Suprapubic skin (tissue), 4 donors: ENCODE measurements at regions not wholly inside any gene's neighbourhood (a gene's known extent, or its start where the extent isn't known, plus 50 kb on each side); places are given as distances from the start of the nearest gene placed in this dataset.

ENCODE experiments used
- DNase-seq, 2 donors: peaks; one replicate each; pipeline ENCODE4 v3.0.0-alpha.2; 2019; ENCODE audit warnings: low spot score in 2 of 2
- H3K27ac ChIP-seq: fragments of 200-600 bp; sonication (generic); one replicate; pipeline ENCODE4 v1.5.1; 2019
- H3K27me3 ChIP-seq: fragments of 200-600 bp; sonication (generic); one replicate; pipeline ENCODE4 v1.5.1; 2019
- H3K36me3 ChIP-seq: fragments of 200-600 bp; sonication (generic); one replicate; pipeline ENCODE4 v1.5.1; 2019
- H3K4me1 ChIP-seq: fragments of 200-600 bp; sonication (generic); one replicate; pipeline ENCODE4 v1.5.1; 2019
- H3K4me3 ChIP-seq: fragments of 200-600 bp; sonication (generic); one replicate; pipeline ENCODE4 v1.5.1; 2019; ENCODE audit warnings: mild to moderate bottlenecking
- H3K9me3 ChIP-seq: fragments of 200-600 bp; sonication (generic); one replicate; pipeline ENCODE4 v1.5.1; 2019
- EP300 ChIP-seq: sonication (generic); formaldehyde crosslinking; IDR thresholded peaks from one replicate; pipeline ENCODE4 v1.6.1; 2017; ENCODE audit warnings: antibody characterized with exemption
- POLR2A ChIP-seq, 2 donors: fragments of 450-650 bp; IDR thresholded peaks; one replicate each; pipeline ENCODE4 v1.6.1; 2017; ENCODE audit warnings: antibody characterized with exemption in 2 of 2, mild to moderate bottlenecking in 2 of 2, moderate library complexity in 2 of 2
- POLR2AphosphoS5 ChIP-seq, 3 donors: sonication (generic); formaldehyde crosslinking; IDR thresholded peaks; one replicate each; pipeline ENCODE4 v1.6.1; 2017; ENCODE audit warnings: antibody characterized with exemption in 3 of 3
- WGBS: methylation state at CpG from one replicate; pipeline ENCODE4 v1.1.5; 2018; 5-methylcytosine and 5-hydroxymethylcytosine counted together
- TF ChIP-seq, protein P1 (sequence below), 2 donors: fragments of 200-600 bp in 1 of 2; fragments of 450-650 bp in 1 of 2; sonication (generic) in 1 of 2; IDR thresholded peaks; one replicate each; pipeline ENCODE4 v1.5.1; 2016 to 2019; ENCODE audit warnings: antibody characterized with exemption in 2 of 2, mild to moderate bottlenecking in 1 of 2, moderate library complexity in 1 of 2

DNA sequence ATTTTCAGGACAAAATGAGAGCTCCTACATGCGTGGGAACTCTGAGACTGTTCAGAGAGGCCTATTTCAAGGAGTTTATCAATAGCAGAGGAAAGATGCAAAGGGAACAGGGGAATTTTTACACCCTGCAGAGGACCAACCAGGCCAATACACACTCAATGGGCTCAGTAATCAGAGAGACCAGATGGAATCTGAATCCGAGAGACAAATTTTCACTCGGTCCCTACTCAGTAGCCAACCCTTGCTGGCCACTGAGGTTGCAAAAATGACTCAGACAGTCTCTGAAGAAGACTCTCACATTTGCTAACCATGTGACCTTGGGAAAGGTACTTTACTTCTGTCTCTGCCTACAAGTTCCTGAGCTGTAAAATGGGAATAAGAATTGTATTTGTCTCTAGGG lies 479.4 kb downstream of the CDK5RAP2 start:
- no peak for DNase-seq
- no peak overlapping the region for H3K4me3 ChIP-seq
- H3K27ac ChIP-seq: no peak overlapping the region
- H3K9me3 ChIP-seq: no peaks in the 10 kb centered on the region
- 70% methylated on average over 3 of the region's 3 CpGs for WGBS
- no peaks in the 10 kb centered on the region for H3K36me3 ChIP-seq
- TF ChIP-seq POLR2AphosphoS5 (IDR thresholded peaks at IDR 0.05) (no peak), EP300 (no peak), POLR2A (IDR thresholded peaks at IDR 0.05) (no peak)
- TF ChIP-seq, protein P1, sequence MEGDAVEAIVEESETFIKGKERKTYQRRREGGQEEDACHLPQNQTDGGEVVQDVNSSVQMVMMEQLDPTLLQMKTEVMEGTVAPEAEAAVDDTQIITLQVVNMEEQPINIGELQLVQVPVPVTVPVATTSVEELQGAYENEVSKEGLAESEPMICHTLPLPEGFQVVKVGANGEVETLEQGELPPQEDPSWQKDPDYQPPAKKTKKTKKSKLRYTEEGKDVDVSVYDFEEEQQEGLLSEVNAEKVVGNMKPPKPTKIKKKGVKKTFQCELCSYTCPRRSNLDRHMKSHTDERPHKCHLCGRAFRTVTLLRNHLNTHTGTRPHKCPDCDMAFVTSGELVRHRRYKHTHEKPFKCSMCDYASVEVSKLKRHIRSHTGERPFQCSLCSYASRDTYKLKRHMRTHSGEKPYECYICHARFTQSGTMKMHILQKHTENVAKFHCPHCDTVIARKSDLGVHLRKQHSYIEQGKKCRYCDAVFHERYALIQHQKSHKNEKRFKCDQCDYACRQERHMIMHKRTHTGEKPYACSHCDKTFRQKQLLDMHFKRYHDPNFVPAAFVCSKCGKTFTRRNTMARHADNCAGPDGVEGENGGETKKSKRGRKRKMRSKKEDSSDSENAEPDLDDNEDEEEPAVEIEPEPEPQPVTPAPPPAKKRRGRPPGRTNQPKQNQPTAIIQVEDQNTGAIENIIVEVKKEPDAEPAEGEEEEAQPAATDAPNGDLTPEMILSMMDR (IDR thresholded peaks at IDR 0.05): no peak
- no peaks in the 10 kb centered on the region for H3K27me3 ChIP-seq
- H3K4me1 ChIP-seq: no peaks in the 10 kb centered on the region

DNA sequence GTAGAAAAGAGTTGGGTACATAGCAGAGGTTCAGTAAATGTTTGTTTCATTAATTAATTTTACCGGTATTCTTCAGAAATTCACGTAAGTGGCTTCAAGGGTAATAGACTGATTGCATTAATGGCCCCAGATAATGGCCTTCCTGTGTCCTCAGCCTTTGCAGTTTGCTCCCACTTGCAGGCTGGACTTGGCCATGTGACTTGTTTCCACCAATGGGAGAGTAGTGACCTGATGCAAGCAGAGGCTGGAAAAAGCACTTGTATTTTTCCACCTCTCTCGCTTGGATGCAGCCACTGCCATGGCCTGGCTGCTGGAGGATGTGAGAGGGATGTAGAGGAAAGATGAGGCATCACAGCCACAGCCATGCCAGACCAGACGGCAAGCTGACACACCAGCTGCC lies 480.9 kb downstream of the CDK5RAP2 start:
- no peak overlapping the region for H3K27ac ChIP-seq
- no peak for DNase-seq
- no peaks in the 10 kb centered on the region for H3K9me3 ChIP-seq
- H3K27me3 ChIP-seq: no peaks in the 10 kb centered on the region
- no peak for TF ChIP-seq EP300
- no peak for TF ChIP-seq POLR2A (IDR thresholded peaks at IDR 0.05)
- TF ChIP-seq POLR2AphosphoS5 (IDR thresholded peaks at IDR 0.05): no peak
- TF ChIP-seq, protein P1 (IDR thresholded peaks at IDR 0.05): no peak
- no peaks in the 10 kb centered on the region for H3K36me3 ChIP-seq
- WGBS: 80% methylated on average over 4 of the region's 4 CpGs
- H3K4me3 ChIP-seq: no peak overlapping the region
- no peaks in the 10 kb centered on the region for H3K4me1 ChIP-seq

DNA sequence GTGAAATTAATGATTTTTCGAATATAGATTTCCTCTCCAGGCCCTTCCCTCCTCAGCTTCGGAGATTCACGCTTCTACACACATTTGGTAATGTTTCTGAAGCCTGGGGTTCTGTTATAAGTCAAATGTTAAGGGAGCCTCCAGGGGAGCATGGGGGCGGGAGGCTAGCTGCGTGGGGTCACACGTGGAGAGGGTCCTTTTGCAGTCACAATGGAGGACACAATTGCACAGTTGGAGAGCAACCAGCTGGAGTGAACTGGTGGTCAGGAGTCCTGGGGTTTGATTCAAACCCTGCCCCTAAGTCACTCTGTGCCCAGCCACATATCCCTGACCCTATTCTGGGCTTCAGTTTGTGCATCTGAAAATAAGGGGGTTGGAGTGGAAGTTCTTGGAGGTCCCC lies 481.4 kb downstream of the CDK5RAP2 start:
- no peaks in the 10 kb centered on the region for H3K36me3 ChIP-seq
- no peaks in the 10 kb centered on the region for H3K9me3 ChIP-seq
- no peaks in the 10 kb centered on the region for H3K4me1 ChIP-seq
- no peak overlapping the region for H3K4me3 ChIP-seq
- no peak overlapping the region for H3K27ac ChIP-seq
- DNase-seq: no peak
- 64% methylated on average over 6 of the region's 6 CpGs for WGBS
- H3K27me3 ChIP-seq: no peaks in the 10 kb centered on the region
- TF ChIP-seq POLR2AphosphoS5 (IDR thresholded peaks at IDR 0.05) (no peak), EP300 (no peak), POLR2A (IDR thresholded peaks at IDR 0.05) (no peak)
- TF ChIP-seq, protein P1 (IDR thresholded peaks at IDR 0.05): no peak

DNA sequence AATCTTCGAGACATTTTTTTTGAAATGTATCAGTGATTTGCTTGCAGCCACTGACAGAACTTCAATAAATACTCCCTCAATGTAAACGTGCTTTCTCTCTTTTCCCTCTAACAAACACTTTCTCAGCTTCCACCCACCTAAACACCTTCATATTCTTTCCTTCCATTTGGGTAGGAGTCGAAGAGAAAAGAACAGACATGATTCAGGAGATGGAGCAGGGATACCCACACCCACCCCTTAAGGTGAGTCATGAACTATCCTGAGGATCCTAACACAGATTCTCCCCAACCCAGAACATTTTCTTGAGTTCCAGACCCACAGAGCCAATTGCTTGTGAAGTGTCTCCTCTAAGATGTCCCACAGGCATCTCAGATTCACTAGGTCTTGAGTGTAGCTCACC lies 488.8 kb downstream of the CDK5RAP2 start:
- no peak for TF ChIP-seq POLR2AphosphoS5 (IDR thresholded peaks at IDR 0.05)
- TF ChIP-seq POLR2A (IDR thresholded peaks at IDR 0.05): no peak
- TF ChIP-seq, protein P1 (IDR thresholded peaks at IDR 0.05): no peak
- no peak for TF ChIP-seq EP300
- 69% methylated on average over 3 of the region's 3 CpGs for WGBS
- no peak for DNase-seq
- Histone ChIP-seq H3K4me3 (no peak overlapping the region), H3K27me3 (no peaks in the 10 kb centered on the region), H3K9me3 (peaks cover 5% of the 10 kb centered on the region), H3K36me3 (no peaks in the 10 kb centered on the region), H3K4me1 (no peaks in the 10 kb centered on the region), H3K27ac (no peak overlapping the region)

DNA sequence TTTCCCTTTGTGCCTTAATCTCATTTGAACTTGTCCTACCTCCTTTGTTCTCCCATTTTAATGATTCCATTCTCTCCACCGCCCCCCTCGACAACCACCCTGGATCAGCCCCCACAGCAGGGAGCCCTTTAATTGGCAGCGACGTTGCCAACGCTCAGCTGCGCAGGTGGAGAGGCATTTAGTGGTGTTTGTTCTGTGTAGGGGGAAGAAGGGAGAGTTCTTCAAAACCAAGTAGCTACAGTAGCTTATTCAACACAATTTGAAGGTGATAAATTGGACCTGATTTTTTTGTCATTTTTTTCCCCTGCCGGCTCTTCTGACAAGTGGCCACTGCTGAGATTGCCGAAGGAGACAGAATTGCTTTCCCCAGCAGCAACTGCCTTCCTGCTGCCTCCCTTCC lies 499.1 kb downstream of the CDK5RAP2 start:
- Histone ChIP-seq H3K4me1 (no peaks in the 10 kb centered on the region), H3K27ac (no peak overlapping the region), H3K27me3 (no peaks in the 10 kb centered on the region), H3K4me3 (no peak overlapping the region), H3K9me3 (peaks cover 3% of the 10 kb centered on the region), H3K36me3 (no peaks in the 10 kb centered on the region)
- 31% methylated on average over 8 of the region's 8 CpGs for WGBS
- no peak for DNase-seq
- TF ChIP-seq, protein P1 (IDR thresholded peaks at IDR 0.05): no peak
- TF ChIP-seq POLR2AphosphoS5 (IDR thresholded peaks at IDR 0.05) (no peak), POLR2A (IDR thresholded peaks at IDR 0.05) (no peak), EP300 (no peak)
